ENCODE measurements at regions not wholly inside any gene's neighbourhood (a gene's known extent, or its start where the extent isn't known, plus 50 kb on each side); places are given as distances from the start of the nearest gene placed in this dataset.
"Not testable (repeated sequence)": the region's sequence is repeated elsewhere in the genome, so short reads cannot be mapped to it uniquely, and the experiment has no call there.

GRCh38 chr21:20026543-20026942 lies 971.7 kb upstream of the NCAM2 start:
- no peak for DNase-seq (ENCODE audit: low read depth)
- TF ChIP-seq CTCF (IDR thresholded peaks at IDR 0.05; ENCODE audit: control insufficient read depth, insufficient read depth, low read depth, low read length, missing control alignments), result no peak
- no peak overlapping the region for H3K4me3 ChIP-seq (ENCODE audit: control insufficient read depth, low read depth, low read length)

GRCh38 chr21:20030390-20030789 lies 967.8 kb upstream of the NCAM2 start:
- DNase-seq (ENCODE audit: low read depth), result no peak
- no peak for TF ChIP-seq CTCF (IDR thresholded peaks at IDR 0.05; ENCODE audit: control insufficient read depth, insufficient read depth, low read depth, low read length, missing control alignments)
- no peak overlapping the region for H3K4me3 ChIP-seq (ENCODE audit: control insufficient read depth, low read depth, low read length)

GRCh38 chr21:20031807-20032206 lies 966.4 kb upstream of the NCAM2 start:
- no peak overlapping the region for H3K4me3 ChIP-seq (ENCODE audit: control insufficient read depth, low read depth, low read length)
- no peak for TF ChIP-seq CTCF (IDR thresholded peaks at IDR 0.05; ENCODE audit: control insufficient read depth, insufficient read depth, low read depth, low read length, missing control alignments)
- no peak for DNase-seq (ENCODE audit: low read depth)

- no peak for TF ChIP-seq CTCF (IDR thresholded peaks at IDR 0.05; ENCODE audit: control insufficient read depth, insufficient read depth, low read depth, low read length, missing control alignments)
- no peak for DNase-seq (ENCODE audit: low read depth)
- H3K4me3 ChIP-seq (ENCODE audit: control insufficient read depth, low read depth, low read length), result no peak overlapping the region
Observed at GRCh38 chr21:20040768-20041167, 957.4 kb upstream of the NCAM2 start.

- H3K4me3 ChIP-seq (ENCODE audit: control insufficient read depth, low read depth, low read length), result no peak overlapping the region
- TF ChIP-seq CTCF (IDR thresholded peaks at IDR 0.05; ENCODE audit: control insufficient read depth, insufficient read depth, low read depth, low read length, missing control alignments), result no peak
- DNase-seq (ENCODE audit: low read depth), result no peak
Observed at GRCh38 chr21:20045197-20045596, 953.0 kb upstream of the NCAM2 start.

- not testable (repeated sequence) for DNase-seq (ENCODE audit: low read depth); H3K4me3 ChIP-seq (ENCODE audit: control insufficient read depth, low read depth, low read length)
Observed at GRCh38 chr21:20048130-20048837, 949.9 kb upstream of the NCAM2 start.

- TF ChIP-seq CTCF (IDR thresholded peaks at IDR 0.05; ENCODE audit: control insufficient read depth, insufficient read depth, low read depth, low read length, missing control alignments), result no peak
- no peak for DNase-seq (ENCODE audit: low read depth)
- H3K4me3 ChIP-seq (ENCODE audit: control insufficient read depth, low read depth, low read length), result no peak overlapping the region
Observed at GRCh38 chr21:20083336-20083735, 914.9 kb upstream of the NCAM2 start.
